HUES64 (cell line): ENCODE measurements at regions not wholly inside any gene's neighbourhood (a gene's known extent, or its start where the extent isn't known, plus 50 kb on each side); places are given as distances from the start of the nearest gene placed in this dataset.

ENCODE experiments used
- H3K27ac ChIP-seq: 2 replicates; pipeline ENCODE4 v1.7.0; 2013; ENCODE audit warnings: low read depth, low read length, inconsistent platforms
- H3K27me3 ChIP-seq: 2 replicates; pipeline ENCODE4 v1.6.1; 2013; ENCODE audit warnings: mild to moderate bottlenecking, low read length; ENCODE audit not compliant: insufficient read depth
- H3K36me3 ChIP-seq: 2 replicates; pipeline ENCODE4 v1.6.1; 2013; ENCODE audit warnings: mild to moderate bottlenecking, low read length; ENCODE audit not compliant: insufficient read depth
- H3K4me1 ChIP-seq: 2 replicates; pipeline ENCODE4 v1.6.1; 2013; ENCODE audit warnings: mild to moderate bottlenecking, low read length, moderate library complexity; ENCODE audit not compliant: insufficient read depth
- H3K4me3 ChIP-seq: 2 replicates; pipeline ENCODE4 v1.5.1; 2013; ENCODE audit warnings: mild to moderate bottlenecking, low read length, moderate library complexity
- H3K9ac ChIP-seq: 2 replicates; pipeline ENCODE4 v1.6.1; 2013; ENCODE audit warnings: mild to moderate bottlenecking, low read depth, low read length
- H3K9me3 ChIP-seq: 2 replicates; pipeline ENCODE4 v1.6.1; 2013; ENCODE audit warnings: low read depth, low read length; ENCODE audit not compliant: insufficient read depth
- WGBS: fragments of 150-250, 120-280 bp; methylation state at CpG from one replicate; pipeline ENCODE4 v1.1.7; 2013; ENCODE audit warnings: missing lambda C conversion rate; 5-methylcytosine and 5-hydroxymethylcytosine counted together

DNA sequence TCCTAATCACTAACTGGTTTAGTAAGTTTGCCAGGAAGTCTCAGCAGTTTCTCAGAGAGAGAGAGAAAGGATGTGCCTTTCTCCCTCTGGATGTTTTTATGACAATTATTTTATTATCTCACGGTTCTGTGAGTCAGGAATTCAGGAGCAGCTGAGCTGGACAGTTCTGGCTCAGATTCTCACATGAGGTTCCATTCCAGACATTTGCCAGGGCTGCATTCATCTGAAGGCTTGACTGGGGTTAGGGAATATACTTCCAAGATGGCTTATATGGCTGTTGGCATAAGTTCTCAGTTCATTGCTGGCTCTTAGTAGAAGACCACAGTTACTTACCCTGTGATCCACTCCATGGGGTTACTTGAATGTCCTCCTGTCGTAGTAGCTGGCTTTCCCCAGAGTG lies 101.2 kb upstream of the ATF7IP start:
- no peaks in the 10 kb centered on the region for H3K27me3 ChIP-seq
- H3K36me3 ChIP-seq: no peaks in the 10 kb centered on the region
- peaks cover 31% of the 10 kb centered on the region for H3K4me1 ChIP-seq
- no peak overlapping the region for H3K9ac ChIP-seq
- peaks cover 19% of the 10 kb centered on the region for H3K9me3 ChIP-seq
- H3K4me3 ChIP-seq: no peak overlapping the region
- H3K27ac ChIP-seq: no peak overlapping the region
- 95% methylated on average over 2 of the region's 2 CpGs for WGBS

DNA sequence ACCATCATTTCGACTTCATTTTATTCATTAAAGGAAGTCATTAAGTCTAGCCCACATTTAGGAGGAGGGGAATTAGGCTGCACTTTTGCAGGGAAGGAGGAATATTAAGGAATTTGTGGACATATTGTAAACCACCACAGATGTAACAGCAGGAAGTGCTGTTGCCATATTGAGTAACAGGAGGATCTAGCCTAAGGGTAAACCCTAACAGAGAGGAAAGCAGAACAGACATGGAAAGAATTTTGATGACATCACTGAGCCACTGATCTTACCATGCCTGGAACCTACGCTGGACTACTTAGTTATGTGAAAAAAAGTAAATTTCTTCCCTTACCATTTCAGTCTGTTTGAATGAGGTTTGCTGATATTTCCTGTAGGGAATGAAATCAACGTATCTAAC lies 100.7 kb upstream of the ATF7IP start:
- H3K9me3 ChIP-seq: peaks cover 15% of the 10 kb centered on the region
- no peak overlapping the region for H3K9ac ChIP-seq
- no peak overlapping the region for H3K4me3 ChIP-seq
- H3K27ac ChIP-seq: no peak overlapping the region
- H3K27me3 ChIP-seq: no peaks in the 10 kb centered on the region
- no peaks in the 10 kb centered on the region for H3K36me3 ChIP-seq
- H3K4me1 ChIP-seq: peaks cover 29% of the 10 kb centered on the region
- no CpG with 5 or more reads among the region's 3 CpGs for WGBS

DNA sequence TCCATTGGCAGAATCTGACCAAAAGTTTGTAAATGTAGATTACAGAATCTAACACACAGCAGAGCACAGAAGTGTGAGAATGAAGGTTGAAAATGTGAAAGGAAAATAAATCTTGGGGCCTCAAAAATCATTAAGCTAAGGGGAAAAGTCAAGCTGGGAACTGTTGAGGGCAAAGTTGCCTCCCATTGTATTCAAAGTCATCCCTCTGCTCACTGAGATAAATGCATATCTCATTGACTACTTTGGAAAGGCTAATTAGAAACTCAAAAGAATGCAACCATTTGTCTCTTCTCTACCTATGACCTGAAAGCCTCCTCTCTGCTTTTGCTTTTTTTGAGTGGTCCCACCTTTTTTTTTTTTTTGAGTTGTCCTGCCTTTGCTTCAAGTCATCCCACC lies 97.4 kb upstream of the ATF7IP start:
- H3K4me1 ChIP-seq: peaks cover 13% of the 10 kb centered on the region
- no peak overlapping the region for H3K9ac ChIP-seq
- peaks cover 14% of the 10 kb centered on the region for H3K9me3 ChIP-seq
- H3K36me3 ChIP-seq: no peaks in the 10 kb centered on the region
- no peak overlapping the region for H3K4me3 ChIP-seq
- peak overlapping the region; percentile 84 for H3K27ac ChIP-seq
- no peaks in the 10 kb centered on the region for H3K27me3 ChIP-seq

DNA sequence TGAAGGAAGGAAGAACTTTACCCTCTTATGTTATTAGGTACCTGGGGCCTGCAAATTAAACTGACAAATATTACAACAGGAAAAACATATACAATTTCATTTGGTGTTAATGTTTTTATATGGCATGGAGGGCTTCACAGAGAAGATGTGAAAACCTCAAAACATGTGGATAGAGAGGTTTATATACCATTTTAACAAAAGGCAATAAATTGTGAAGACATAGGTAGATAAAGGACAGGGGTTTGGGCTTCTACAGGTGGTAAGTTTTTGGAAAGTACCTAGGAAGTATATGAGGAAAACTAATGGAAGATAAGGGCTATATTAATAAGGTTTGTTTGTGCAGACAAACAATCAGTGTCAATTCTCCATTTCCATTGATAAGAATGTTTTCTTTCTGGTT lies 95.1 kb upstream of the ATF7IP start:
- Histone ChIP-seq H3K9me3 (peaks cover 4% of the 10 kb centered on the region; the same call in 1 of the 2 replicates), H3K4me1 (peaks cover 13% of the 10 kb centered on the region), H3K9ac (no peak overlapping the region), H3K4me3 (no peak overlapping the region), H3K27ac (no peak overlapping the region), H3K27me3 (no peaks in the 10 kb centered on the region), H3K36me3 (no peaks in the 10 kb centered on the region)

DNA sequence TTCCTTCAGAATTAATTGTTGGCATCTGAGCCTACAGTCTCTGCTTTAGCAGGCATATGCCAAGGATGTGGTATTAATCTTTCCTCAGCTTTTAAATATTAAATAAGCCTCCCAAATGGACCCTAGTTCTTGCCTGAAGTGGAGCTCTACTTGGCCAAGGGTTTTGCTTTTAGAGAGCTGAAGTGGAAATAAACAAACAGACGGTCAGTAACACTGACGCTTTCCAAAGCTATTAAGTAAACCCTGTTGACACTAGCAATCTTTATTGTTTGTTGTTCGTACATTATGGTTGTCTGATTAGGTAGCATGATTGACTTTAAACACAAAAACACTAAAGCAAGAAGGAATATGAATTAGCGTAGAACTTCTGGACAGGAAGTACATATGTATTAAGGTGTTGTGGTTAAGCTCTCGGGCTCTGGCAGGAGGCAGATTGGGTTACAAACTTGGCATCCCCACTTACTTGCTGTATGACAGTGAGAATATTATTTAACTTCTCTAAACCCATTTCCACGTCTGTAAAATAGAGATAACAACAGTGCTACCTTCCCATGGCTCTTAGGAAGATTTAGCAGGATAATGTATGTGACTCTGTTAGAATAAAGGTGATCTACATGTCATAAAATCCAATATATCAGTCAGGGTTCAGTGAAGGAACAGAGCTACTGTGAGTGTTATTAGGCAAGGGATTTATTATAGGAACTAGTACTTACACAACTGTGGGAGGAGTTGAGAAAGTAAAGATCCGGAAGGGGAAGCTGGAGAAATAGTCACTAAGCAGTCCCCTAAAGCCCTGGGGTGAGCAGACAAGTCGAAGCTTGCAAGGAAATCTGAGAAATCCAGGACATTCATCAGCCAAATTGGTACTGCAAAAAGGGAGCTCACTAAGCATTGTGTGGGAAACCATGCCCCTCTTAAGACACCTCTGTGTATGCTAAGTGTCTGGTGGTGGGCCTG lies 92.2 kb upstream of the ATF7IP start:
- Histone ChIP-seq H3K9ac (no peak overlapping the region), H3K4me1 (peaks cover 3% of the 10 kb centered on the region; the same call in 1 of the 2 replicates)

DNA sequence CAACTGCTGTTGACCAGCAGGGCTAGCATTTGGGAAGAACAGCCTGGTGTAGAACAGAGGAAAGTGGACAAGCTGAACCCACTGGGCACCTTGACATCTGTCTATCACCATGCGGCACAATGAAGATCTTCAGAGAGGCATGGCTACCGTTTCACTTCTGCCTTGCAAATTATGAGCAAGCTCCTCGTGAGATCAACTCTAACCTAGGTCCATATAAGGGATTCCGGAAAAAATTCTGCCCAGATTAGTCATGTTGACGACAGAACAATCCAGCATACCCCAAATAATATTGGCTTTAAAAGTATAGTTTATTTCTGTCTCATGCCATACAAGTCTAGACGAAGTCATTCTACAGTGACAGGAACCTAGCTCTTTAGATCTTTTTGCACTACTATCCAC lies 91.6 kb upstream of the ATF7IP start:
- no peaks in the 10 kb centered on the region for H3K36me3 ChIP-seq
- no peaks in the 10 kb centered on the region for H3K27me3 ChIP-seq
- 94% methylated on average over 6 of the region's 6 CpGs for WGBS
- no peak overlapping the region for H3K4me3 ChIP-seq
- no peak overlapping the region for H3K27ac ChIP-seq
- H3K4me1 ChIP-seq: no peaks in the 10 kb centered on the region
- peaks cover 4% of the 10 kb centered on the region; the same call in 1 of the 2 replicates for H3K9me3 ChIP-seq
- no peak overlapping the region for H3K9ac ChIP-seq

More for the DNA sequence above, 92.2 kb upstream of the ATF7IP start:
- no peak overlapping the region for H3K27ac ChIP-seq
- H3K36me3 ChIP-seq: no peaks in the 10 kb centered on the region
- WGBS: 89% methylated on average over 6 of the region's 8 CpGs
- no peaks in the 10 kb centered on the region for H3K27me3 ChIP-seq
- H3K4me3 ChIP-seq: no peak overlapping the region
- H3K9me3 ChIP-seq: peaks cover 4% of the 10 kb centered on the region; the same call in 1 of the 2 replicates

DNA sequence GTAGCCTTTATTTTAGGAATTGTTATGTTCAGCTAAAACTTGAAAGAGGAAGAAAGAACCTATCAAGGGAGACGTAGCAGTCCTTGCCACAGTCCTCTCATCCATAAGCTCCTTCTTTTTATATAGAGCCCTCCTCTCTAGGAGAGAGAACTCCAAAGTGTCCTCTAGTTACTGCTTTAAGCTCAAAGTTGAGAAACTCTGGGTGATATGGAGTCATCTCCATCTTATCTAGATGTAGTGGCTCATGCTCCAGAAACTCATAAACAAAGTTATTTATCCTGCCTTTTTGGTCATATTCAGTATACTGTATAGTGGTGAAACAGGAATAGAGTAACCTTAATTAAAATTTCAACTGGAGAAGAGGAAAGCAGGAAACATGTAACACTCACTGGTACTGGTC lies 90.4 kb upstream of the ATF7IP start:
- H3K4me1 ChIP-seq: no peaks in the 10 kb centered on the region
- H3K36me3 ChIP-seq: no peaks in the 10 kb centered on the region
- no CpG with 5 or more reads among the region's 1 CpG for WGBS
- no peak overlapping the region for H3K4me3 ChIP-seq
- H3K9me3 ChIP-seq: peaks cover 4% of the 10 kb centered on the region; the same call in 1 of the 2 replicates
- no peak overlapping the region for H3K9ac ChIP-seq
- no peaks in the 10 kb centered on the region for H3K27me3 ChIP-seq
- H3K27ac ChIP-seq: no peak overlapping the region

DNA sequence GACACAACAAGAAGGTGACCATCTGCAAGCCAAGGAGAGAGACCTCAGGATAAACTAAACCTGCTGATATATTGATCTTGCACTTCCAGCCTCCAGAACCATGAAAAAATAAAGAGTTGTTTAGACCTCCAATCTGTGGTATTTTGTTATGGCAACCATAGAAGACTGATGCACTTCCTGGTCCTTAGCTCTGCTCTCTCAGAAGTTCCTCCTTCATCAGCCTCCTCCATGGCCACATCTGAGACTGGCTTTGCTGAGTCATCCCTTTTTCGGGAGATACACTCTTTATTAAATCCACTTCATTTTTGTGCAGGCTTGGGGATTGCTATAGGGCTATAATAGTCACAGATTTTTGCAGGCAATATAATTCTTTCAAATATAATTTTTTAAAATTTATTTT lies 89.6 kb upstream of the ATF7IP start:
- WGBS: 100% methylated on average over 1 of the region's 1 CpG
- Histone ChIP-seq H3K27ac (no peak overlapping the region), H3K27me3 (peaks cover 4% of the 10 kb centered on the region), H3K9ac (no peak overlapping the region), H3K36me3 (no peaks in the 10 kb centered on the region), H3K4me1 (no peaks in the 10 kb centered on the region), H3K9me3 (peaks cover 4% of the 10 kb centered on the region; the same call in 1 of the 2 replicates), H3K4me3 (no peak overlapping the region)

DNA sequence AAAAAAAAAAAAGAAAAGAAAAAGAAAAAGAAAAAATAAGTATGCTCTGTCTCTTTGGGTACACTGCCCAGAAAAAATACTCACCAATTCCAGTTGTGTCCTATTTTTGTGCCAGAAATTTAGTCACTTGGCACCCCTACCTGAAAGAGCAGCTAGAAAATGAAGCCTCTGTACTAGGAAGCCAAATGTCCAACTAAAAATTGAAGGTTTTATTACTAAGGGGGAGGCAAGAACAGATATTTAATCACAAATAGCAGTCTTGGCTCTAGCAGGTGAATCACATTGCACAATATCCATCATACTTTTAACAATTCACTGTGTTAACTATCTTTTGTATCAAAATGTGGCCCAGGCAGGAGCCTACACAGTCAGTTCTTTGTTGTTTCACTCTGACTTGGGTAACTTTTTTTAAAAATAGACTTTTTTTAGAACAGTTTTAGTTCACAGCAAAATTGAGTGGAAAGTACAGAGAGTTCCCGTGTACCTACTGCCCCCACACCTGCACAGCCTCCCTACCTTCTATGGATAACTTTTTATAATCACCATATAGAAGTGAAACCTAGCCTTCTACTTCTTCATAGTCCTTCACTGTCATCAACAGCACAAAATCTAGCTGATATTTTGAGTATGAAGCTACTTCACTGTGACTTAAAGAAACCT lies 87.1 kb upstream of the ATF7IP start:
- Histone ChIP-seq H3K4me1 (peaks cover 10% of the 10 kb centered on the region), H3K9me3 (peaks cover 4% of the 10 kb centered on the region; the same call in 1 of the 2 replicates), H3K9ac (no peak overlapping the region), H3K27me3 (peaks cover 10% of the 10 kb centered on the region), H3K36me3 (no peaks in the 10 kb centered on the region), H3K27ac (no peak overlapping the region), H3K4me3 (no peak overlapping the region)
- WGBS: 100% methylated on average over 1 of the region's 1 CpG

DNA sequence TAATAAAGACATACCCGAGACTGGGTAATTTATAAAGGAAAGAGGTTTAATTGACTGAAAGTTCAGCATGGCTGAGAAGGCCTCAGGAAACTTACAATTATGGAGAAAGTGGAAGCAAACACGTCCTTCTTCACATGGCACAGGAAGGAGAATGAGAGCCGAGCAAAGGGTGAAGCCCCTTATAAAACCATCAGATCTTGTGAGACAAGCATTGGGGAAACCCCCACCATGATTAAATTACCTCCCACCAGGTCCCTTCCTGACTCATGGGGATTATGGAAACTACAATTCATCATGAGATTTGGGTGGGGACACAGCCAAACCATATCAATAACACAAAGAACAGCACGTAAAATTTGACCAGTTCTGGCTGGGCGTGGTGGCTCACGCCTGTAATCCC lies 85.6 kb upstream of the ATF7IP start:
- no peak overlapping the region for H3K4me3 ChIP-seq
- no peaks in the 10 kb centered on the region for H3K36me3 ChIP-seq
- 94% methylated on average over 6 of the region's 6 CpGs for WGBS
- peaks cover 25% of the 10 kb centered on the region for H3K4me1 ChIP-seq
- H3K9me3 ChIP-seq: peaks cover 4% of the 10 kb centered on the region; the same call in 1 of the 2 replicates
- peaks cover 19% of the 10 kb centered on the region for H3K27me3 ChIP-seq
- H3K9ac ChIP-seq: no peak overlapping the region
- no peak overlapping the region for H3K27ac ChIP-seq

DNA sequence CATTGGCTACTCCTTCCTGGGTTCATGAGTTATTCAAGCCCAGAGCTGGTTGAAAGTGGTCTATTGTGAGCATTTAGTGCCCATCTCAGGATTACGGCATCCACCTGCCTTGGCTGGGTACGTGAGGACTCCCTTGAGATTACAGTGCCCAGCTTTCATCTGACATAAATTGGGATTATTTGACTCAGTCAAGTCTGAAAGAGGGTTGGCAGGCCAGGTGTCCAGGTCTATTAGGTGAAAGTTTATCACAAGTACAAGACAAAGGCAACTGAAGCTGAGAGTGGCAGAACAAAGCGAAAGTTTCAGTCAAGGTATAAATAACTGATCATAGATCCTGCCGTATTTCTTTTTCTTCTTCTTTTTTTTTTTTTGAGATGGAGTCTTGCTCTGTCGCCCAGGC lies 84.6 kb upstream of the ATF7IP start:
- Histone ChIP-seq H3K27me3 (peaks cover 26% of the 10 kb centered on the region), H3K4me1 (peaks cover 26% of the 10 kb centered on the region), H3K4me3 (no peak overlapping the region), H3K9me3 (no peaks in the 10 kb centered on the region), H3K36me3 (no peaks in the 10 kb centered on the region), H3K27ac (no peak overlapping the region), H3K9ac (no peak overlapping the region)
- over 99% methylated on average over 5 of the region's 5 CpGs for WGBS
